Transverse colon (tissue), 4 donors: ENCODE measurements at regions not wholly inside any gene's neighbourhood (a gene's known extent, or its start where the extent isn't known, plus 50 kb on each side); places are given as distances from the start of the nearest gene placed in this dataset.

Source experiments
- CTCF ChIP-seq, 5 experiments: fragments of 200-600 bp in 3 of 5; fragments of 450-650 bp in 2 of 5; sonication (generic) in 3 of 5; IDR thresholded peaks; 1 replicate in 2 of 5; 2 replicates in 3 of 5; pipeline ENCODE4 v1.5.1; 2016 to 2017; ENCODE audit warnings: antibody characterized with exemption in 5 of 5, inconsistent platforms in 3 of 5, mild to moderate bottlenecking in 2 of 5, moderate library complexity in 1 of 5
- POLR2A ChIP-seq: fragments of 450-650 bp; IDR thresholded peaks from one replicate; pipeline ENCODE4 v1.6.1; 2016; ENCODE audit warnings: antibody characterized with exemption, mild to moderate bottlenecking, moderate library complexity
- POLR2AphosphoS5 ChIP-seq, 3 donors: sonication (generic); formaldehyde crosslinking; IDR thresholded peaks; one replicate each; pipeline ENCODE4 v1.6.1; 2016; ENCODE audit warnings: antibody characterized with exemption in 3 of 3

DNA sequence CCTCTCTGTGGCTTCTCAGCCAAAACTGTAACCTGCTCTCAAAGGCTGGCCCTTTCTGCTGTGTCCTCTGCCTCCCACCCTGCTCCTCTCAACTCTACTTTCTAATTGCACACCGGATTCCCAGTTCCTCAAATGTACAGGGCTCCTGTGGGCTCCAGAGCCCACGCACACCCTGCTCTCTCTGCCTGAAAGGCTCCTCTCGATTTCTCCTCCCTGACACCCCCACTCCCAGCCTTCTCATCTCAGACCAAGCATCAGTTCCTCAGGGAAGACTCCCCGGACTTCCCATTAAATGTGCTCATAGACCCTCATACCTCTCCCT lies 111.7 kb upstream of the STEAP1B start:
- no peak for TF ChIP-seq CTCF (IDR thresholded peaks at IDR 0.05)
- TF ChIP-seq POLR2A, result no peak
- no peak for TF ChIP-seq POLR2AphosphoS5 (IDR thresholded peaks at IDR 0.05)
